DLD1 (cell line): ENCODE measurements at regions not wholly inside any gene's neighbourhood (a gene's known extent, or its start where the extent isn't known, plus 50 kb on each side); places are given as distances from the start of the nearest gene placed in this dataset.

Experiments
- in situ Hi-C: cut with HindIII; loops from 2 replicates; pipeline ENCODE4 v1.10.0; 2017; ENCODE audit warnings: low sequenced_read_pairs

- in situ Hi-C loops, result no loop called here
These were observed 56.6 kb upstream of the CELF2 start for GRCh38 chr10:10961072-10961471.

GRCh38 chr10:10967029-10967428 is 50.6 kb upstream of the CELF2 start:
- in situ Hi-C loops, result no loop called here

- in situ Hi-C loops, result no loop called here
These were observed 50.0 kb upstream of the CELF2 start for GRCh38 chr10:10967581-10968256.
